H54 (cell line): ENCODE measurements at regions not wholly inside any gene's neighbourhood (a gene's known extent, or its start where the extent isn't known, plus 50 kb on each side); places are given as distances from the start of the nearest gene placed in this dataset.

Experiments used
- DNase-seq: peaks from one replicate; pipeline ENCODE4 v3.0.0; 2011; ENCODE audit warnings: low spot score, mixed read lengths; ENCODE audit not compliant: insufficient read length
- FAIRE-seq: peaks from 3 replicates; lab custom pipeline; 2011; peaks lifted over from hg19 to GRCh38; lab: Jason Lieb, UNC
- POLR2A ChIP-seq: IDR thresholded peaks from 2 replicates; pipeline ENCODE4 v1.6.1; 2011; ENCODE audit warnings: low read depth, mild to moderate bottlenecking, low read length

DNA sequence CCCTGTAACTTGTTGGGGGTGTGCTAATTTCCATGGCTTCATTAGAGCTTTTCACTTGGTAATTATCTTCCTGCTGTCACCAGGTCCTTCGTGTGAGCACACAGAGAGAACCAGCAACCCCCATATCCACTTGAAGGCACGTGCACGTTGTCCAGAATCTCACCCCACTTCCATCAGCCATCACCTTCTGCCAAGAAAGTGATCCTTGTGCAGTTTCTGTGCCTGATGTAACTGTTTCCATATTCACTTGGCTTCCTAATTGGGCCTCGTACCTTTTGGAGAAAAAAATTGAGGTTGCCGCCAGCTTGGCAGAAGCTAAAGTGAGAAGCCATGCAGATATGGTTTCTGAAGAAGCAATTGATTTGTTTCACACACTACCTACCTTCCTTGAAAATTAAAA, 153.7 kb upstream of the TSHZ2 start:
- TF ChIP-seq POLR2A: no peak
- FAIRE-seq (no peak), DNase-seq (no peak)

DNA sequence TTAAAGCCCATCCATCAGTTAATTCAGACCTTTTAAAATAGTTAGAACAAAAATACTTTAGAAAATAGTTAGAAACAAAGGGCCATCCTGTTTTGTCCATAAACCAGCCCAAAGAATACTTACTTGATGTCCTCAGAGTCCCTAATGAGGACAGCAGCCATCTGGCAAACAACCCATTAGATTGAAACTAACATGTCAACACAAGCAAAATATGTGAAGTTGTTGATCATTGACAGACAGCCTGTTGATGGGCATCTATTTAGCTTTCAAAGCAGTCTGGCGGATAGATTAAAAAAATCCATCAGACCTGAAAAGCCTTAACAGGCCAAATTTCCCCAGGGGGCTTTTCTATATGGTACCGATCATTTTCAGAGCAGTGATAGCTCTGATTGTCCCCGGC, 154.2 kb upstream of the TSHZ2 start:
- FAIRE-seq: no peak
- no peak for DNase-seq
- TF ChIP-seq POLR2A: no peak

DNA sequence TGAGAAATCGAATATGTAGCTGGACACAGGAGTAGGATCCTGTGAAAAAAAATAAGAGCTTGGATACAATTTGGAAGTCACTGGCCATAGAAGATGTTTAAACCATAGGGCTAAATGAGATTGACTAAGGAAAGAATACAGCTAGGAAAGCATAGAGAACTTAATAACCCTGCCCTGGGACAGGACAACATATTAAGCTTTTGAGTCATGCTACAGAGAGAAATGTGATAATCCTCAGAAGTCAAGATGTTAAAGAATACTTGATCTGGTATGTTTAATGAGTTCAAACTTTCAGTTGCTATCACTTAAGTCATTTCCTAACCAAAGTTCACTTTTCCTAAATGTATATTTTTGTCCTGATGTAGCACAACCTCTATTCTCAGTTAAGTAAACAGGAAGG, 154.6 kb upstream of the TSHZ2 start:
- TF ChIP-seq POLR2A: no peak
- FAIRE-seq (no peak), DNase-seq (no peak)

DNA sequence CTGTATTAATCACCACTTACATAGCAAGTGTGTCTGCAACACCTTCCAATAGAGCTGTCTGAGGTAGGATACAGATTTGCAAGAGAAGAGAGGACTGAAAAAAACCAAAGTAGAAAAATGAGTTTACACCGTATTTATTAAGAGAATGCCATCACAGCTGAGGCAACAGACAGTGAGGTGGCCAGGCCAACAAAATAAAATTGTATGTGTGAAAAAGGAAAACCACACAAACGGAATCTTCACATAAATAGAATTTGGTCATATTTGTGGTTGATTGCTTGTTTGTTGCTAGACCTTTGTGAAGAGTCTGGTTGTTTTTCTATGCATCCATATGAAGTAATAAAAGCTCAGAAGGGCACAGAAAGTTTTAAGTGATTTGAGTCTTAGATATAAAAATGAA, 157.8 kb upstream of the TSHZ2 start:
- no peak for DNase-seq
- no peak for FAIRE-seq
- TF ChIP-seq POLR2A: no peak

DNA sequence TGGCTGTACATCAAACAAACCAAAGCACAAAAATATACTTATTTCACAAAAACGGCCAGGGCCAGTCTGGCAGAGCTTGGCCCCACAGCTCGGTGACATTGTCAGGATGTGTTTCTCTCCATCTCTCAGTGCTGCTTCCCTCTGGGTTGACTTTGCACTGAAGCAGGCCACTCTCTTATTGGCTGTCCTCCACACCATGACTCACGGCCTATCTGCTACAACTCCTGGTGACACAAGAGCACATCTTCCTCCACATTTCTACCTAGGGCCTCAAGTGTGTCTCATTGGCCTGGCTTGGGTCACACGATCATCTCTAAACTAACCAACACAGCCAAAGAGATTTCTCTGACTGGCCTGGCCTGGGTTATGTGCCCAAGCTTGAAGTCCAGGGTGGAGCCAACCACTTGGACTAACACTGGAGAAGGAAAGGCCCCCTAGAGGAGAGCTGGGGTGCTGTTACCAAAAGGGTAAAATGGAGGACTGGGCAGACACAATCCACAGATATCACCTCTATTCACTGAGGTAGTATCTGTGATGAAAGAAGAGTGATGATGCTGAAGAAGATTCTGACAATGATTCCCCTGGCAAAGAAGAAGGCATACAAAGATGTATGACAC, 159.8 kb upstream of the TSHZ2 start:
- FAIRE-seq (no peak), DNase-seq (no peak)
- TF ChIP-seq POLR2A: no peak

DNA sequence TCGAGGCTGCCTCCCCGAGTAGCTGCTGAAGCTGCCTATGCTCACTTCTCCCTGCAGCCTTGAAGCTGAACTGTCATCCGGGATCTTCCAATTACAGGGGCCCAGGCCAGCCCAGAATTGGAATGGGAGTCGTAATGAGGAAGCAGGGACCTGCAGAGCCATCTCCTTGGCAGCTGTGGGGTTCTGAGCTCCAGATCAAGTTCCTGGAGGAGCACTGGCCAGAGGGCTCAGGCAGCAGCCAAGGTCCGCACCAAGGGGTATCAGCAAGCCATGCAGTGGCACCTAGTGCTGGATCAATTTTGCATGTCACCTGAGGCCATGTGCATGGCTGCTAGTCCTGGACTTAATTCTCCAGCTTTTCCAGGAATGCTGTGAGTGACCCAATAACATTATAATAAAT, 163.2 kb upstream of the TSHZ2 start:
- no peak for TF ChIP-seq POLR2A
- FAIRE-seq (no peak), DNase-seq (no peak)

DNA sequence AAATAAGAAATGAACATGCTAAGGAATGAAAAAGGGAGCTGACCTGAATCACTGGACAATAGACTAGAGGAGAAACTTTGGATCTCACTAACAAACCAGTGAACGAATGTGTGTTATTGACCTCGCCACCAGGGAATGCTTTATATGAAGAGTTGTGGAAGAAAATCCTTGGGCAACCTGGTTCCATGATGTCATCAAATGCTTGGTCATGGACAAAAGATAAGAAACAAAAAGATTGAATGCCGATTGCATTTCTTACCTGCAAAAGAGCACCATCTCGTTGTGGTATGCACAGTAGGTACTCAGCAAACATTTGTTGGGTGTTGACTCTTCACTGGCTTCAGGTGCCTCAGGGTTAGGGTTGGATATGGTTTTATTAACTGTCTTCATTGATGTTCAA, 165.2 kb upstream of the TSHZ2 start:
- FAIRE-seq: no peak
- no peak for DNase-seq
- no peak for TF ChIP-seq POLR2A

DNA sequence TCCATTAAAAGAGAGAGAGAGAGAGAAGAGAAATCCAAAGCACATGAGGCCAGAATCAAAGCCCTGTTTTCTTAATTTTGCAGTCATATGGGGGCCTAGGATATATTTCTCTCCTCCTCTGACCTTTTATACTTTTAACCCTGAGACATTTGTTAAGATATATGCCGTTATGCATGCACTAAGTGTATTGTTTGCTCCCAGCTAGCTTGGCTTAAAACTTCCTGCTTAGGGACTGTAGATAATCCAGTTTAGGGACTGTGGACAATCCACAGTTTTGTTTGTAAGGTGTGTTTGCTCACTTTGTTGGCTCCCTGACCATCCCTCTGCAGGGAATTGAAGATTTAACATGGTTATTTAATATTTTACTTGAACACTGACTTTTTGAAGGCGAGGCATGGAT, 166.3 kb upstream of the TSHZ2 start:
- no peak for FAIRE-seq
- TF ChIP-seq POLR2A: no peak

DNA sequence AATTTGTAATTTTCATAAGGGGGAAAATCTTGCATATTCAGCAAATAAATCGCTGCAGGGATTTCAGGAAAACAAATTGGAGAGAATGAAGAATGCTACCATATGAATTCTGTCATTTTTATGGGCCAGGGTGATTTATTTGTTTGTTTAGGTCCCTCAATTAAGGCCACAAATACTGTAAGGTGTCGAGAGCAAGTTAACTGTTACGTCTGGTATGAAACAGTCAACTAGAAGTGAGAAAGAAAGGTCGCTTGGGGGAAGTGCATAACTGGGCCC, 166.9 kb upstream of the TSHZ2 start:
- TF ChIP-seq POLR2A: no peak
- FAIRE-seq (no peak), DNase-seq (no peak)

More for the DNA sequence above, 166.3 kb upstream of the TSHZ2 start:
- DNase-seq: no peak

DNA sequence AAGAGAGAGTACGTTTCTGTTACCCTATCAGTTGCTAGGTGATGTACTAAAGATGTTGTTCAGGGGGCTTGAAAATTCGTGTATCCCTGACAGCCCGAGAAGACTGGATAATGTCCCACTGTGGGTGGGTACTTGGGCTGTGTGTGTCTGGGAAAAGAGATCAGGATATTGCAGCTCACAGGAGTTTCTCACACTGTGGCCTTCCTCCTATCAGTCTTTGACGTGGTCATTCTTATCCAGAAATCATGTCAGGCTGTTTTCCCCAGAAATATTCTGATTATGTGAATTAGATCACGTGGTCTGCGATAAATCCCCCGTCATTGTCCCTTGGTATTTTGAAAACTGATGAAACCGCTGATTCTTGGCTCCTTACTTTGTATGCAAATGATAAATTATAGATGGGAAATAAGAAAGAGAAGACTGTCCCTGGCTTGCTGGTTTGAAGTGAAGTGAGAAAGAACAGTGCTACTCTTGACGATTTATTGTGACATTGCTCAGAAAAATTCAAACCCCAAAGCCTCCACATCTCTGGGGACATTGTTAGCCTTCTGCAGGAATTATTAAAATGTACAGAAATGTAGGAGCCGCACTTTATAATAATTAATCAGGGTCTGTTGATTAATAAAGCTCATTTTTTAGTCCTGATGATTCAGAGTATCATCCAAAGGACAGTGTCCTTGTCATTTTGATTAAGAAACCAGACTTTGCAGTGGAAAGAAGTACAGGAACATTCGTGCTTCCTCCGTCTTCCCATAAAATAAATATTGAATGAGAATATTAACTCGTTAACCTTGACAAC, 167.5 kb upstream of the TSHZ2 start:
- no peak for TF ChIP-seq POLR2A
- FAIRE-seq (no peak), DNase-seq (no peak)

DNA sequence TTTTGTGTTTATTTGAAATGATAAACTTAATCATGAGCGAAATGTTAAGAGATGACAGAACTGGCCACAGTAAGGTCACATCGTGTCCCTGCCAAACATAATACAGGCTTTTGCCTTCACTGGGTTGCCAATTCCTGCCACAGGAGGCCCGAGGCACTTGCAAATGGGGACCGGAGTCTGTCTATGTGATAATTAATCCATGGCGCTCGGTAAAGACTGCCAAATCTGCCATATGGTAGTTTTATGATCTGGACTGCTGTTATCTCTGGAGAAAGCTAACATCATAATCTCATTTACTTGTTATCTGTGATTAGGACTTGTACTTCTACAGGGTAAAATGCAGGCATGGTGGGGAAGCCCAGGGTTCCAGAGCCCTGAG, 170.5 kb upstream of the TSHZ2 start:
- DNase-seq (no peak), FAIRE-seq (no peak)
- TF ChIP-seq POLR2A: no peak

DNA sequence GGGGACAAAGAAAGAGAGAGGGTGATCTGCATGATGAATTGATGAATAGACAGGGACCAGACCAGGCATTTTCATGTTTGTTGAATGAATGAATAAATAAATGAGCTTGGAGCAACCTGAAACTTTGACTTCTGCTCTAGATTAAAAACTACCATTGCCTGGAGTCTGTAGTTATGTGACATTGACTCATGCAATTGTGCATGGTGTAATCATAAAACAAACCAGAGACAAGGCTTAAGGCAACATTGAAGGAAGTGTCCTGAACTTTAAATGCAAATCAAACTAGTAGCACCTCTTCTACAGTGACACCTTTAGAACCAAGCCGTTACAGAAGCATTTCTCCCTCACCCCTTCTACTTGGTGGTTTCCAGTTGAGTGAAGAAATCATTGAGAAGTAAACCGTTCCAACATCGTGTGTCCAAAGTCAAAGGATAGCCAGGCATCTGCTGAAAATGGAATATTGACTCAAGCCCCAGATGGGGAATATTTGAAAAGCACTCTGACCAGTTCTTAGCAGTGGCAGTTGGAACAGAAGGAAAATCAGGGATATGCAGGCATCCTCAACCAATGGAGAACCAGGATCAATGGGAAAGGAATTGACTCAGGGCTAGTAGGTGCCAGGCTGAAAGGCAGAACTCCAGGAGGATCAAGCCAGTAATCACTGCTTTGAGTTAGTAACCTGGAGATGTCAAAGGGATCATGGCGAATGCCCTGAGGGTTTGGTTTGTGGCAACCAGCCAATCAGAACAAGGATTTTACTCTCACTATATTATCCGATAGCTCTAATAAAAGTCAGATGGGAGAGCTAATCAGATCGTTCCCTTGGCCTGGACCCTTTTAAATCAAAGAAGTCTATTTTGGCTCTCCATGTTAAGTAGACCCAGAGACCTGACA, 171.2 kb upstream of the TSHZ2 start:
- no peak for TF ChIP-seq POLR2A
- FAIRE-seq (no peak), DNase-seq (no peak)

DNA sequence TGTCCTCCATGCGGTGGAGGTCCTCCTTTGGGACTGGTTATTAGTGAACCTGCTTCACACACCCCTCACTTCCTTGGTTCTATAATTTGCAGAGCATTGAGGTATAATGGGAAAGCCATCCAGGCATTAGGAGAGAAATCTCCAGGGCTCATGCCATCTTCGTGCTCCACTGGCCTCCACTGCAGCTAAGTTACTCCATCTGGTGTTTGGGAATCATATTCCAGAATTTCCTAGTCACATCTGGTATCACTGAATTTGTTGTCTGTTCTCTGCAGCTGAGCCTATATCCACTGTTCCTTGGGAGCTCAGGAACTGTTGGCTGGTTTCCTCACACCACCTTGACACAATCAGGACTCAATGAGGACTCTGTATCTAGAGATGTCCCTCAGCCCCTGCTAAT, 173.0 kb upstream of the TSHZ2 start:
- FAIRE-seq: no peak
- TF ChIP-seq POLR2A: no peak
- no peak for DNase-seq

DNA sequence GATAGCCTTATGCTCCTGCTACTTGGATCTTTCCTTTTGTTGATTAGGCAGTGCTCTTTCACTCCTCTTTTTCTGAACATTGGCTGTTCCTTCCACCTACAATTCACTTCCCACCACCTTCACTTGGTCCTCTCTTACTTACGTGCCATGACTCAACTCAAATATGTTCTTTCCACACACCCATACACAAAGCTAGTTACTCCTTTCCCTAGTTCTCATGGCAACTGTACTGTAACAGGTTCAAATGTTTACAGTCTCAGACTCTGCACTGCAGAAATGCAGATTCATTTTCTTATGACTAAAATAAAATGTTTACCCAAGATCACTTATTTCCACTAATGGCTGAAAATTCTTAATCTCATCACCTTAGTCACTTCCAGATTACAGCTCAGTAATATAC, 174.0 kb upstream of the TSHZ2 start:
- FAIRE-seq: no peak

More for the DNA sequence above, 174.0 kb upstream of the TSHZ2 start:
- no peak for DNase-seq
- no peak for TF ChIP-seq POLR2A
